ENCODE measurements at regions not wholly inside any gene's neighbourhood (a gene's known extent, or its start where the extent isn't known, plus 50 kb on each side); places are given as distances from the start of the nearest gene placed in this dataset.

DNA sequence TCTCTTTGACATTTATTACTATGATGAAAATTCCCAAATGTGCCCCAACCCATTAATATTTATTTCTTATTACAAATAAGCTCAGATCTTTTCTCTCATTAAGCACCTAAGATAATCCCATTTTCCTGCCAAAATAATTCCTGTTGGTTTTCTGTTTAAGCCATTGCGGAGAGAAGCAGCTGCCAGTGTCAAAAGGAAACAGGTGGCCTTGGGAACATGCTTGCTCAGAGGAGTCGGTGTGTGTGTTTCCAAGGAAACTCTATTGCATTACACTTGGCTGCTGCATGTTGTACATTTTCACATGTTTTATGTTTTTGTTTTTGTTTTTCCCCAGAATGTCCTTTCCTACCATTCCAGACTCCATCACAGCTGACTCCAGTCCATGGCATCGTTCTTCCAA is 56.4 kb downstream of the CD24 start:
- DNase-seq = no peak

DNA sequence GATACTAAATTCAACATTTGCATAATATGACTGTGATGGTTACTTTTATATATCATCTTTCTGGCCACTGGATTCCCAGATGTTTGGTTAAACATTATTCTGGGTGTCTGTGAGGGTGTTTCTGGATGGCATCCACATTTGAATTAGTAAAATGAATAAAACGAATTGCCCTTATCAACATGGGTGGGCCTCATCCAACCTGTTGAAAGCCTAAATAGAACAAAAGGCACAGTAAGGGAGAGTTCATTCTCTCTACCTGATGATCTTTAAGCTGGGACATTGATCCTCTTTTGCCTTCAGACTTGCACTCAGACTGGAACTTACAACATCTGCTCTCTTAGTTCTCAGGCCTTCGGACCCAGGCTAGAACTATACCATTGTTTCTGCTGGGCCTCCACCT is 57.6 kb downstream of the CD24 start:
- no peak for DNase-seq

DNA sequence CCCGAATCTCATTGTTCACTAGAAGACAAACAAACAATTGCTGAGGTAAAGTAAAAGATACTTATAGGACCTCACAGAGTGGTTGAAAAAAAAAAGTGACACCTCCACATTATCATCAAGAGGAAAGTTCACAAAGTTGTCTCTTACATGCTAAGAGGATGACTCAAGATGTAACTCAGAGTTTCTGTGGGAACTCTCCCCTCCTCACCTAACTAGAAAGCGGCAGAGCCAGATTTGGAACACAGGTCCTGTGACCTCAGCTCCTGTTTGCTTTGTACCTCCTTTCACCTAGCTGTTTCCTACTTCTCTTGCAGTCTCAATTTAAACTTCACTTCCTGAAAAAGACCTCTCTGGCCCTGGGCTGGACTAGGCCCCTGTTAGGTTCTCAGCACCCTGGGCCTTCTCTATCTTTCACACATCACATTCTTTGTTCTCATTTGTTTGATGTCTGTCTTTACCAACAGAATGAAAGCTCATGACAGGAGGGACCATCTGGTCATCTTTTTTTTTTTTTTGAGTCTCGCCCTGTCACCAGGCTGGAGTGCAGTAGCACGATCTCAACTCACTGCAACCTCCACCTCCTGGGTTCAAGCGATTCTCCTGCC is 60.8 kb downstream of the CD24 start:
- DNase-seq = no peak

DNA sequence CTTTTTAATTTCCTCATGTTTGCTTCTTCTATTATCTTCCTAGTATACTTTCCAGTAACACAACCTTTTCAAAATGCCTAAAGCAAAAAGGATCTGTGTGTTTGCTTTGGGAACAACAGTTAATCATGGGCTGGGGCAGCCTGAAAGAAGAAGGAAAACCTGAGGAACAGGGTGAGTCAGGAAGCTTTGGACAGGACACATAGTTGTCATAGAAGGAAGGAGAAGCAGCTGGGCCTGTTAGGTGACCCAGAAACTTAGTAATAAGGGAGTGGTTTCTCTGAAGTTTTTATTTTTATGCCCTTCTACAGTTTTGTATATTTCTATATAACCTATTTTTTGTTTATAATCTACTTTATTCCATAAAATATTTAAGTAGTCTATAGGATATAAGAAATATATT is 61.4 kb downstream of the CD24 start:
- no peak for DNase-seq

DNA sequence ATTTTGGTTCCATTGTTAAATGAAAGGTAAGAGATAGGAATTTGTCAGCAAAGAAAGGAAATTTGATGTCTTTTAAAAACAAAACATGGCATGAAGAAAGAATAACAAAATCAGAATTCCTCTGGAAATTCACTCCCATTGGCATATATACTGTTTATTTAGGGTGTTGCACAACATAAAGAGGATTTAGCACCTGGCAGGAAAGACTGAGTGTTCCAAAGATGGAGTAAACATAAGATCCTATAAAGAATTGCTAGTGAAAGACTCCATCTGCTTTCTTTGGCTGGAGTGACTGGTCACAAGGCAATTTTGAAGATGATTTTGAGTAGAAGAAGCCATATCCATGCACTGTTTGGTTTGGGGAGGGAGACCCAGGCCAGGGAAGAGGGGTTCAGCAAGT is 62.4 kb downstream of the CD24 start:
- DNase-seq = no peak

DNA sequence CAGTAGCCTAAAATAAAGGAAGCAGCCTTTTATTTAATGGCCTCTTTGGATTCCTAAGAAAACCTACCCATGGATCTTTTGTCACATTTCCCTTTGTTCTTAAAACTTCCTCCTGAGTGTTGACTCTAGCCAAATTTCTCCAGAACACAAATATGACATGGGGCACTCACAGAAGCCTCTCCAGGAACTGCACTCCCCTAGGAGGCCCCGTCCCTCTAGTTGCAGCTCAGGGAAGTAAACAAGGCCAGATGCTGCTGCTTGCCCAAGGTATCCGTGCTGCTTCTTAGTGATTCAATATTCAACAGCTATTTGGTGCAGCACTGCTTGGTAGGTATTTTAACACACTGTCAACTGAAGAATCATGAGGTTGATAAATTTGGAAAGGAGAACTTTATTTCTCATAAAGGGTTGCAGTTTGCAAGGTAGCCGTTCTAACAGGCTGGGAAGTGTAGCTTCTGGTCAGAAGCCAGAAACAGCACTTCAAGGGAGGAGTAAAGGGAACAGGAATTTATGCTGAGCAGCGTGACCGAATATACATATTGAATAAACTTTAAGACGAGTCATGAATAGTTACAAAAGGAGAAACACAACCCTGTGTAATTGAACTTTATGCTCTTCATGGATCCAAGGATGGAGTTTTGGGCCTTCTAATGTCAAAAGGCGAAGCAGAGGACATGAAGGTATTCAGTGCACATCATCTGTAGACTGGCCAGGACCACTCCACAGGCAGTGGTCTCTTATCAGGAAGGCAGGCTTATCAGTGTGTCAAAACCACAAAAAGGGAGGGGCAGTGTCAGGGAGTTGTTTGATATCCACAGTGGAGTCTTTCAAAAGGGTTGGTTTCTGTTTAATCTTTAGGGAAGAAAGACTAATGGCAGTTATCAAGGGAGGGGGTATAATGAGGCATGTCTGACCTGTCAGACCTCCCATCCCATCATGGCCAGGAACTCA is 63.3 kb downstream of the CD24 start:
- no peak for DNase-seq

DNA sequence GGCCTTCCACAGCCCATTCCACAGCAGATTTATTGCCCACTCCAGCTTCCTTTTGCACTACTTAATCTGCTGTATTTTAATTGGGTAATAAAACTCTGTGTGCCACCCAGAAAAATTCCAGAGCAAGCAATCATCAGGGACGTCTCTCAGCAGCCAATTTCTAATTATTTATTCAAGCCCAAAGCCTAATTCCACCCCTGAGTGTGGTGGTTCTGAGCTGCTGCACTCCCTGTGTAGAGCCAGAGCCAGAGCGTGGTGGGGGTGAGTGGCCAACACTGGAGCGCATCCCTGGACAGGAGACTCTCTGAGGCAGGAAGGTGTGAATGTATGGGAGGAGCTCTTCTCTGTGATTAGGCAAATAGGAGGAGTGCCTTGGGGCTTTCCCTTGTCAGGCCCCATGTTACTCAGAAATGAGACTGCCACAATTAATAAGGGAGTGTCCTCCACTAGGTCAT is 66.1 kb downstream of the CD24 start:
- no peak for DNase-seq

DNA sequence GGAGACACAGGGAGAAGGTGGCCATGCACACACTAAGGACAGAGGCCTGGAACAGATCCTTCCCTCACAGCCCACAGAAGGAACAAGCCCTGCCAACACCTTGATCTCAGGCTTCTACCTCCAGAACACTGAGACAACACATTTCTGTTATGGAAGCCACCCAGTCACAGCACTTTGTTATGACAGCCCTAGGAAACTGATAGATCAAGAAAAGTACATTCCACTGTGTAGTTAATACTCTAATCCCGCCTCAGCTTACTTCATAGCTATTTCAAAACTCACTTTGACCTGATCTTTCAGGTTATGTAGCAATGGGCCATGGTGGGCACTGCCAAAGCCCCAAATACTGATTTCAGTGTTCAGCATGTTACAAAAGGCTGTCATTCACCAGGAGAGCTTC is 66.8 kb downstream of the CD24 start:
- DNase-seq = no peak

DNA sequence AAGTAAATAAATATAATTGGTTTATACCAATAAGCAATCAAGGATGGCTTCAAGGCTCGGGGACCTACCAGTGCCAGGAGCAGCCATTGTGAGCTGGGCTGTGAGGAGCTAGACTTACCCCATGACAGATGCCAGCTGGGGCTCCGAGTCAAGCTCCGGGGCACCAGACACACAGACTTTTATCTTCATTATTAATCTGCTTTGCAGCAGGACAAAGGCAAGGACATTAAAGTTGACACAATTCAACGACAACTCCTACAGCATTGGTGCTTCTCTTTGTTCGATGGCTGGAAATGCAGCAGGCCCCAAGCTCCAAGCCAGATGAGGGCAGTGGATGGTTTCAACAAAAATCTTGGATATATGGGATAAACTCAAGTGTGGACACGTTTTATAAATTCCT is 68.3 kb downstream of the CD24 start:
- no peak for DNase-seq

DNA sequence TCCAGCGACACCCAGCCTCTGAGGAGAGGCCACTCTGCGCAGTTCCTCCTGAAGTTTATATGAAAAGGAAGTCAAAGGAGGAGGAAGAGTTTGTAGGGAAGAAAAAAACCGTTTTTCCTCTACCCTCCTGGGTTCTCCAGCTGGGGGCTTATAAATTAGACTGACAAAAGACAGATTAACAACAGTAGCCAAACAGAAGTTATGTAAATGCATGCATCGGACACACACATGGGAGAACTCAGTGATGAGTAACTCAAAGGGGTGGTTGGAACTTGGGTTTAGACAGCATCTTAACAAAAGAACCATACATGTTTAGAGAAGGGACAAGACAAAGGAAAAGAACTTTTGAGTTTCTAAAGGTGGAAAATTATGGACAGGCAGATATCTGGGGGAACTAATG is 71.2 kb downstream of the CD24 start:
- no peak for DNase-seq

DNA sequence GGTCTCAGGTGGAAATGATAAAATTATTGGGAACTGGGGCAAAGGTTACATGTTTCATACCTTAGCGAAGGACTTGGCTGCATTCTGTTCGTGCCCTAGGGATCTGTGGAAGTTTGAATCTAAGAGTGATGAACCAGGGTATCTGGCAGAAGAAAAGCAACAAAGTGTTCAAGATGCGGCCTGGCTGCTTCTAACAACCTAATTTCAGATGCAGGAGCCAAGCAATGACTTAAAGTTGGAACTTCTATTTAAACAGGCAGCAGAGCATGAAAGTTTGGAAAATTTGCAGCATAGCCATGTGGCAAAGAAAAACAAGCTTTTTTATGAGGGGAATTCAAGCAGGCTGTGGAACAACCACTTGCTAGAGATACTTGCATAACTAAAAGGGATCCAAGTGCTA is 73.5 kb downstream of the CD24 start:
- no peak for DNase-seq

DNA sequence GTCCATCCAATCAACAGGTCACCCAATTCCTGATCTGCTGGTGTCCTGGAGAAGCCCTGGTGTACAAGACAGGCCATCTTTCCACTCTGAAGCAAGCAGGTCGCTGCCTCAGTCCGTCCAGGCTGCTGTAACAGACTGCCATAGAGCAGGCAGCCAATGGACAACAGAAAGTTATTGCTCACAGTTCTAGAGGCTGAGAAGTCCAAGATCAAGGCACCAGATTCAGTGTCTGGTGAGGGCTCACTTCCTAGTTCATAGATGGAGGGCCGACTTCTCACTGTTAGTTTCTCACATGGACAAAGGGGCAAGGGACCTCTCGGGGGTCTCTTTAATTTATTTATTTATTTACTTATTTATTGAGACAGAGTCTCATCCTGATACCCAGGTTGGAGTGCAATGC is 74.8 kb downstream of the CD24 start:
- DNase-seq = no peak

DNA sequence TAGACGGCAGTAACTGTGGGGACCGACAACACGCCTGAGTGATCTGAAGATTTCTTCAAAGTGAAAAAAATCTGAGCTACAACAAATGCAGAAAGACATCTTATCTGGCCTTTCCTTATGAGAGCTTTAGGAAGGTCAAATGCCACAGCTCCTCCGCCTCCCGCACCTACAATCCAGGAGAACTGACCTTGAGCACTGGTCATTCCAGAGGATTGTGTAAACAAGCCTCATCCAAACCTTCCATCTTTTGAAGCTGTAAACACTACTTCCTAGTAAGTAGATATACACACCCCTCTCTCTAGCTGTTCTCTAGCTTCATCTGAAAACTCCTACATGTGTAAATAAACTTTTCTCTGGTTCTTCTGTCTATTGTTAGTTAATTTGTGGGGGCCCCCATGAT is 76.9 kb downstream of the CD24 start:
- DNase-seq = no peak

DNA sequence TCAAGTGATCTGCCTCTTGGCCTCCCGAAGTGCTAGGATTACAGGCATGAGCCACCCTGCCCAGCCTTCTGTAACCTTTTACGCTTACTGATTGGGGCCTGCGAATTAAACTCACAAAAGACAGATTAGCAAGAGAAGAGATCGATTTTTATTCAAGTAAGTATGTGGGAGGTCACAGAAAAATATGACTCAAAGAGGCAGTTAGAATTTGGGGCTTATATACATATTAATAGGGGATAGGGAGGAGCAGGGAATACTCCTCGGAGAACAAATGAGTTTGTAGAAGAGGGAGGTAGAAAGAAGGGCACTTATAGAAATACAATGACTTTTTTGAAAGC is 78.9 kb downstream of the CD24 start:
- DNase-seq = no peak

DNA sequence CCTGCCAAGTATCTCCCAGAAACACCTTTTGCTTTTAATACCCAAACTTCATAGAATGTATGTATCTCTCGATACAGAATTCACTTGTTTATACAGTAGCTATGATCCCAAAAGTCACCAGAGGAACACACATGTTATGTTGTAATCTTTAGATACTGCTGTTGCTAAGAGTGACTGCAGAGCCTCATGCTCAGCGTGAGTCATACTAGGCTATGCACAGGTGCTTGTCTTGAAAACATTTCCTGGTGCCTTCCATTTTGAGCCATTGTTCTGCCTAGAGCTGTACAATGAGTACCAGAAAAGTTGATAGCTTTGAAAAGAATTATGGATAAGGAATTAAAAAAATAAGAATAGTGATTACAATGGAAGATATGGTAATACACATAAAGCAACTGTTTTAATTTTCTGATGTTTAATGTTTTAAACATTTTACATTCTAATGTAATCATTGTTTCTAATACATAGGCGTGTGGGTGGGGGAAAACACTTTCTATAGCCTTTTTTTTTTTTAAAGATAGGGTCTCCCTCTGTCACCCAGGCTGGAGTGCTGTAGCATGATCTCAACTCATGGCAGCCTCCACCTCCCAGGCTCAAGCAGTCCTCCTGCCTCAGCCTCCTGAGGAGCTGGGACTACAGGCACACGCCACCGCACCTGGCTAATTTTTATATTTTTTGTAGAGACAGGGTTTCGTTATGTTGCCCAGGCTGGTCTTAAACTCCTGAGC is 79.4 kb downstream of the CD24 start:
- no peak for DNase-seq

DNA sequence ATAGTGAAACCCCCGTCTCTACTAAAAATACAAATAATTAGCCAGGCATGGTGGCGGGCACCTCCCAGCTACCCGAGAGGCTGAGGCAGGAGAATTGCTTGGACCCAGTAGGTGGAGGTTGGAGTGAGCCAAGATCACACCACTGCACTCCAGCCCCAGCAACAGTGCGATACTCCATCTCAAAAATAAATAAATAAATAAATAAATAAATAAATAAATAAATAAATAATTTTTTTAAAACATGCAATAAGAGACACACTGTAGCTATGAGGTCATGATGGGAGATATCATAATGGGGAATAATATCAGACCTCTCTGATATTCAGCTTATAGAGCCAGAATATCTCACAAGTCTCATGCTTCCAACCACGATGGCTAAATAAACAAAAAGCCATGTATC is 82.3 kb downstream of the CD24 start:
- no peak for DNase-seq

DNA sequence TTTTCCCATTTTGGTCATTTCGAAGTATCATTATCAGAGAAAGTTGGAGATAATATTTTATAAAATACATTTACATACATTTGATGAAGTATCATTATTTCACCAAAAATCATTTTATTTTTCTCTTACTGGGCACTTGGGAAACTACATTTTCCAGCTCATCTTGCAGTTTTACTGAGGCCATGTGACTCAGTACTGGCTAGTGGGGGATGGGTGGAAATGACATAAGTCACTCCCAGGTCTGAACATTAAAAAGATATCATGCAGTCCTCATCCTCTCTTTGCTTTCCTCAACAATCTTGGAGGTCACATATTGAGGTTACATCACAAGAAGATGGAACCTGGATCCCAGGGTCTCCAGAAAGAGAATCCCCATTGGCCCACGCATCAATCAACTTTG is 84.1 kb downstream of the CD24 start:
- DNase-seq = no peak

DNA sequence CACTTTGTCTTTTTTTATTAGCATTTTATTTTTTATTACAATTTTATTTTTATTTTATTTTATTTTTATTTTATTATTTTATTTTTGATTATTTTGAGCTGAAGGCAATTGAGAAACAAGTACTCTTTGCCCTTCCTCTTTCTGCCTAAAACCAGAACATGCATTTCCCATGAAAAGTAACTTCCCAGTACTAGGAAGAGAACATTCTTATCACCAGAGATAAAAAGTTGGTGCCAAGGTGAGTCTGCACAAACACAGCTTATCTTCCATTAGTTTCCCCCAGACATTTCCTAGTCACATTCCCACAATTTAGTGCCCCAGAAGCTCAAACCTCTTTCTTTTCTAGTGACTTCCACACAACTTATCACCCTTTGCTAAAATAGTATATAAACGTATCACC is 84.8 kb downstream of the CD24 start:
- DNase-seq = no peak

DNA sequence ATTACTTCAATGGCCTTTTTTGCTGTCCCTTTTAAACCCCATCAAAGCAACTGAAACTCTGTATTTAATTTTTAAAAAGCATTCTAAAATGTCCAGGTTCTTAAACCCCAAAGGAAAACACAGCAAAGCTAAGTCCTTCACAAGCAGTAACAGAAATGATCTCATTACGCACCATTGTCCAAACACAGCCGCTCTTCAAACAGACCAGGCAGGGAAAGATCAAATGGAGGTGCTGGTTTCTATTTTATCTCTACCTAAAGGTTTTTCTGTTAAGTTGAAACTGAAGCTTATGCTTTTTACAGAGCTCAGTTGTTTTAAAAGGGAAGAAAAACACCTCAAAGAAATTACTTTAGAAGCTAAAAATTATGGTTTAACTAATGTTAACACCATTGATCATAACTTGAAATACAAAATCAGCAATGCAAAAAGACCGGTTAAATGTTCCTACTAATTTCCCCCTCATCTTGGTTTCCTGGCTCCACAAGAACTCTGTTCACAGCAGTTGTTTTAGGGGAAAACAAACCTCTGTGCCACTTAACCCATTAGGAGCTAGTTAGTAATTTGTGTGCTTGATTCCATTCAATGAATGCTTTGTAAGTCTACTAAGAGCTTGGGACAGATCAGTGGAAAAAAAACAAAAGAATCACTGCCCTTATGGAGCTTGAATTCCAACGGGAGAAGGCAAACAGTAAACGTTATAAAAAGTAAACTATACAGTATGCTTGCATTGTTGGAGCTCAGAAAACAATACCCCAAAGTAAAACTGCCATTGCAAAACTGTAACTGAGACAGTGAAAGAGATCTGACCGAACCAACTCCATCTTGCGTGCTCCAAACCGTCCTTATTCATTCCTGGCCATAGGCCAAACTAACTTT is 87.4 kb downstream of the CD24 start:
- DNase-seq = no peak

DNA sequence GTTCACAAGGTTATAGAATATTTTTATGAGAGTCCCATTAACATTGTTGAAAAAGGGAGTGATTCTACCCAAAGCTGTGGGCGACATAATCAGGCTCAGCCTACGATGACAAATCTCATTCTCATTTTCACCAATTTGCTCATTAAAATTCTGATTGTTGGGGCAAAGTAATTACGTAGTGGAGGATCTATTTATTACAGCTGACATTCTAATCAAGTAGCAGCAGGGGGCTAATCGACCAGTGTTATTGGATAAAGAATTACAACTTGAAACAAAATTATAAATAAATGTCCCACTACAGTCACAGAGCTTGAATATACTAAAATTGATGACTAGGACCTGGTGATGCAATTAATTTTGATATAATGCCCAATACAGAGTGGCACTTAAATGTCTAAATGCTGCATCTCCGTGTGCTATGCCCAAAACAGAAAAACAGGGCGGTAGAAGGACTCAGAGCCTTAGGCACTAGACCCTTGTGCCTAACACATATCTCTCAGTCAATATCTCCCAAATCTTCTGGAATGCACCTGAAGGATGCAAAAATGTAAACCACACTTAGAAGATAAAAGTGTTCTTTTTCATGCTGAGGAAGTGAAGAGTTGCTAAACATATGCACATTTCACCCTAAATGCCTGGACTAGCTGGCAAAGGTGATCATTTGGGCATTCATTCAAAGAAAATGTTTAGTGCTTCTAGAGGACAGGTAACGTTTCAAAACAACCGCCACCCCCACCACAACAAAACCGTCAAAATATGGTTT is 88.3 kb downstream of the CD24 start:
- DNase-seq = no peak

DNA sequence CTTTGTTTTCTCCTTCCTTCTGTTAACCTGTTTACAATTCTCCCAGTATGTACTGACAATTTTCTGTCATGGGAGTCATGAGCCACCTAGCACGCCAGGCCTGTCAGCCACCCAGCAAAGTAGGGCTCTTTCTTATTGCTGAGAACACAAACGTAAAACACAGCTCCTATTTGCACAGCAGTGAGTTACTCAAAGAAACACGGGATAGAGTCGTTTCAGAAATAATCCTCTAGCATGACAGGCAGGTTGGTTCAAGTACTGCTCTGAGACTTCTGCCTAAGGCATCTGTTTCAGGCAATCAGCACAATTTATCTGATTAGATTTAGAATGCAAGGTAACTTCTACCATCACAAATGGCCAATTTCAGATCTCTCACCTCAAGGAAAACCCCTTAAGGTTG is 88.8 kb downstream of the CD24 start:
- no peak for DNase-seq

DNA sequence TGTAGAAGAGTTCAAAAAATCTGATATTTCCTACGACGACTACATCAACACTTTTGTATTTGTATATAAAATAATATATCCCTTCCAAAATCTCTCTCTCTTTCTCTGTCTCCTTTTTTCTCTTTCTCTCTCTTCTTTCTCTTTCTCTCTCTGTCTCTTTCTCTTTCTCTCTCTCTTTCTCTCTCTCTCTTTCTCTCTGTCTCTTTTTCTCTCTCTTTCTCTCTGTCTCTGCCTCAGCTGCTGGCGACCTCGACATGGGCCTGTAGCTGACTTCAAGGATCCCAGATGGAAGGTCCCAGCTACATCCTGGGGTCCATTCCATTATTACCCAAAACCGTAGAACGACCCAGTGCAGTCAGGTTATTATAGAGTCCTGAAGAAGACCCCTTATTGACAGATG is 90.0 kb downstream of the CD24 start:
- DNase-seq = no peak

Data from NK-92 treated with Interleukin-12 subunit alpha and Interleukin-12 subunit beta, amount 100 ng/mL, for 24 hours (cell line).